ENCODE measurements at regions not wholly inside any gene's neighbourhood (a gene's known extent, or its start where the extent isn't known, plus 50 kb on each side); places are given as distances from the start of the nearest gene placed in this dataset.
"Not testable (repeated sequence)": the region's sequence is repeated elsewhere in the genome, so short reads cannot be mapped to it uniquely, and the experiment has no call there.

- no peak for DNase-seq (ENCODE audit: low read depth in 2 of 2)
These were observed 50.7 kb upstream of the VPREB1 start for GRCh38 chr22:22193923-22194322.

- DNase-seq (ENCODE audit: low read depth in 2 of 2), result not testable (repeated sequence)
These were observed 51.1 kb upstream of the VPREB1 start for GRCh38 chr22:22193462-22193861.

GRCh38 chr22:22193006-22193405 is 51.6 kb upstream of the VPREB1 start:
- DNase-seq (ENCODE audit: low read depth in 2 of 2), result not testable (repeated sequence)

GRCh38 chr22:22189796-22190195 is 54.8 kb upstream of the VPREB1 start:
- not testable (repeated sequence) for DNase-seq (ENCODE audit: low read depth in 2 of 2)

GRCh38 chr22:22187863-22188262 is 56.7 kb upstream of the VPREB1 start:
- DNase-seq (ENCODE audit: low read depth in 2 of 2), result not testable (repeated sequence)

- no peak for DNase-seq (ENCODE audit: low read depth in 2 of 2)
These were observed 57.3 kb upstream of the VPREB1 start for GRCh38 chr22:22187299-22187698.

GRCh38 chr22:22185844-22186499 is 58.6 kb upstream of the VPREB1 start:
- no peak for DNase-seq (ENCODE audit: low read depth in 2 of 2)

- DNase-seq (ENCODE audit: low read depth in 2 of 2), result no peak
These were observed 59.4 kb upstream of the VPREB1 start for GRCh38 chr22:22185217-22185616.

- no peak for DNase-seq (ENCODE audit: low read depth in 2 of 2)
These were observed 60.2 kb upstream of the VPREB1 start for GRCh38 chr22:22184277-22184807.

- no peak for DNase-seq (ENCODE audit: low read depth in 2 of 2)
These were observed 61.7 kb upstream of the VPREB1 start for GRCh38 chr22:22182990-22183264.

- no peak for DNase-seq (ENCODE audit: low read depth in 2 of 2)
These were observed 62.2 kb upstream of the VPREB1 start for GRCh38 chr22:22182218-22182989.

- no peak for DNase-seq (ENCODE audit: low read depth in 2 of 2)
These were observed 63.2 kb upstream of the VPREB1 start for GRCh38 chr22:22181341-22181850.

- DNase-seq (ENCODE audit: low read depth in 2 of 2), result no peak
These were observed 63.8 kb upstream of the VPREB1 start for GRCh38 chr22:22180738-22181285.

- DNase-seq (ENCODE audit: low read depth in 2 of 2), result no peak
These were observed 64.7 kb upstream of the VPREB1 start for GRCh38 chr22:22179858-22180257.

GRCh38 chr22:22178992-22179391 is 65.6 kb upstream of the VPREB1 start:
- no peak for DNase-seq (ENCODE audit: low read depth in 2 of 2)

- DNase-seq (ENCODE audit: low read depth in 2 of 2), result no peak
These were observed 66.1 kb upstream of the VPREB1 start for GRCh38 chr22:22178355-22178965.

GRCh38 chr22:22176929-22177616 is 67.5 kb upstream of the VPREB1 start:
- DNase-seq (ENCODE audit: low read depth in 2 of 2), result no peak

- DNase-seq (ENCODE audit: low read depth in 2 of 2), result not testable (repeated sequence)
These were observed 71.5 kb upstream of the VPREB1 start for GRCh38 chr22:22172896-22173628.

- DNase-seq (ENCODE audit: low read depth in 2 of 2), result no peak
These were observed 73.0 kb upstream of the VPREB1 start for GRCh38 chr22:22171357-22172218.

- no peak for DNase-seq (ENCODE audit: low read depth in 2 of 2)
These were observed 74.7 kb upstream of the VPREB1 start for GRCh38 chr22:22169923-22170322.

All from activated CD4-positive, alpha-beta T cell treated with anti-CD3 and anti-CD28 coated beads for 24 hours (primary cell).